ENCODE measurements at regions not wholly inside any gene's neighbourhood (a gene's known extent, or its start where the extent isn't known, plus 50 kb on each side); places are given as distances from the start of the nearest gene placed in this dataset.

GRCh38 chr1:29831500-29832117 is 595.3 kb downstream of the PTPRU start:
- Mint-ChIP-seq H3K9me3 (ENCODE audit: low read depth) (no peaks in the 10 kb centered on the region), H3K27me3 (peaks cover 23% of the 10 kb centered on the region), H3K4me3 (ENCODE audit: low read depth) (no peak overlapping the region), H3K36me3 (ENCODE audit: insufficient read depth) (no peaks in the 10 kb centered on the region), H3K27ac (no peak overlapping the region), H3K4me1 (ENCODE audit: low read depth) (no peaks in the 10 kb centered on the region)
- no peak for DNase-seq (ENCODE audit: low spot score, unreplicated experiment)
- TF ChIP-seq, protein P1, sequence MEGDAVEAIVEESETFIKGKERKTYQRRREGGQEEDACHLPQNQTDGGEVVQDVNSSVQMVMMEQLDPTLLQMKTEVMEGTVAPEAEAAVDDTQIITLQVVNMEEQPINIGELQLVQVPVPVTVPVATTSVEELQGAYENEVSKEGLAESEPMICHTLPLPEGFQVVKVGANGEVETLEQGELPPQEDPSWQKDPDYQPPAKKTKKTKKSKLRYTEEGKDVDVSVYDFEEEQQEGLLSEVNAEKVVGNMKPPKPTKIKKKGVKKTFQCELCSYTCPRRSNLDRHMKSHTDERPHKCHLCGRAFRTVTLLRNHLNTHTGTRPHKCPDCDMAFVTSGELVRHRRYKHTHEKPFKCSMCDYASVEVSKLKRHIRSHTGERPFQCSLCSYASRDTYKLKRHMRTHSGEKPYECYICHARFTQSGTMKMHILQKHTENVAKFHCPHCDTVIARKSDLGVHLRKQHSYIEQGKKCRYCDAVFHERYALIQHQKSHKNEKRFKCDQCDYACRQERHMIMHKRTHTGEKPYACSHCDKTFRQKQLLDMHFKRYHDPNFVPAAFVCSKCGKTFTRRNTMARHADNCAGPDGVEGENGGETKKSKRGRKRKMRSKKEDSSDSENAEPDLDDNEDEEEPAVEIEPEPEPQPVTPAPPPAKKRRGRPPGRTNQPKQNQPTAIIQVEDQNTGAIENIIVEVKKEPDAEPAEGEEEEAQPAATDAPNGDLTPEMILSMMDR (IDR thresholded peaks at IDR 0.05; ENCODE audit: unreplicated experiment) = no peak

- no peaks in the 10 kb centered on the region for H3K9me3 Mint-ChIP-seq (ENCODE audit: low read depth)
- no peaks in the 10 kb centered on the region for H3K36me3 Mint-ChIP-seq (ENCODE audit: insufficient read depth)
- H3K27ac Mint-ChIP-seq = no peak overlapping the region
- TF ChIP-seq, protein P1 (IDR thresholded peaks at IDR 0.05; ENCODE audit: unreplicated experiment) = no peak
- H3K4me1 Mint-ChIP-seq (ENCODE audit: low read depth) = no peaks in the 10 kb centered on the region
- no peak for DNase-seq (ENCODE audit: low spot score, unreplicated experiment)
- H3K27me3 Mint-ChIP-seq = peaks cover 23% of the 10 kb centered on the region
- H3K4me3 Mint-ChIP-seq (ENCODE audit: low read depth) = no peak overlapping the region
Observed at GRCh38 chr1:29830916-29831315, 594.6 kb downstream of the PTPRU start.

- no peaks in the 10 kb centered on the region for H3K9me3 Mint-ChIP-seq (ENCODE audit: low read depth)
- no peaks in the 10 kb centered on the region for H3K4me1 Mint-ChIP-seq (ENCODE audit: low read depth)
- no peak overlapping the region for H3K27ac Mint-ChIP-seq
- H3K36me3 Mint-ChIP-seq (ENCODE audit: insufficient read depth) = no peaks in the 10 kb centered on the region
- H3K27me3 Mint-ChIP-seq = peaks cover 23% of the 10 kb centered on the region
- no peak for DNase-seq (ENCODE audit: low spot score, unreplicated experiment)
- TF ChIP-seq, protein P1 (IDR thresholded peaks at IDR 0.05; ENCODE audit: unreplicated experiment) = no peak
- H3K4me3 Mint-ChIP-seq (ENCODE audit: low read depth) = no peak overlapping the region
Observed at GRCh38 chr1:29830383-29830782, 594.1 kb downstream of the PTPRU start.

- TF ChIP-seq, protein P1 (IDR thresholded peaks at IDR 0.05; ENCODE audit: unreplicated experiment) = no peak
- no peaks in the 10 kb centered on the region for H3K9me3 Mint-ChIP-seq (ENCODE audit: low read depth)
- no peak for DNase-seq (ENCODE audit: low spot score, unreplicated experiment)
- no peaks in the 10 kb centered on the region for H3K36me3 Mint-ChIP-seq (ENCODE audit: insufficient read depth)
- no peaks in the 10 kb centered on the region for H3K4me1 Mint-ChIP-seq (ENCODE audit: low read depth)
- no peak overlapping the region for H3K4me3 Mint-ChIP-seq (ENCODE audit: low read depth)
- H3K27me3 Mint-ChIP-seq = peaks cover 23% of the 10 kb centered on the region
- H3K27ac Mint-ChIP-seq = no peak overlapping the region
Observed at GRCh38 chr1:29829448-29830344, 593.4 kb downstream of the PTPRU start.

DNA sequence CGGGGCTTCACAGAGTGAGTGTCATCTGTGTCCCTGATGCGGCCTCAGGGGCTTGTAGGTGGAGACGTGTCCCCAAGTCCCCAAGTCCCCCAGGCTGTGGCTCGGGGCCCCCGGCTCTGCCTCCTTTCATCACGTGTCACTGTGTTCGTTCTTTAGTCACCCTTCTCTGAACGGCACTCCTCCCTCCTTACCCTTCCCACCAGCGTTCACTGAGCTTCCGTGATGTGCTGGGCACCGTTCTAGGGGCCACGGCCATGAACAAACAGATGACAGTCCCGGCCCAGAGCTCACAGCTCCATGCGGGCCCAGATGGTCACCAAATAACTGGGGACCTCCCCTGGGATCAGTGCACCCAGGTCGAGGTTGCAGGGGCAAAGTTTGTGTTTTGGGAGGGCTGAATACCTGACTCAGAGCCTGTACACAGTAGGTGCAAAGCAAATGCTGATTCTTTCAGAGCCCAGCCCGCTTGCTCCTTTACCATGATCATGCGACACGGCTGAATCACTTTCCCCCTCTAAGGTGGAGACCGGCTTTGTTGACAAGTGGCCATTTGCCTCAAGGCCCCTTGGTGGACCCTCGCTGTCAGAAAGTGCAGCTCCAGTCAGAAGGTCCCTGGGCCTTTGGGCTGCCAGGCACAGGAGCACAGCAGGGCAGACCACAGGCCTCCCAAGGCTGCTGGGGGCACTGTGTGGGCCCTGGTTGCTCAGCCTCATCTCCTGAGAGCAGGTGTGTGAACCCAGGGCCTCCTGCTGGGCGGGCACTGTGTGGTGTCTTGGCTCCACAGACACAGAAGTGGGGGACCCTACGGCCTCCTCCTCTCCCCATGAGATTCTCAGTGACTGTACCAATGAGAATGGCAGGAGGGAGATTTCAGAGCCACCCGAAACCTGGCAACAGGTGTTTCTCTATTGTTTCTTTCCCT is 592.5 kb downstream of the PTPRU start:
- Mint-ChIP-seq H3K9me3 (ENCODE audit: low read depth) (no peaks in the 10 kb centered on the region), H3K27me3 (peaks cover 23% of the 10 kb centered on the region), H3K4me1 (ENCODE audit: low read depth) (no peaks in the 10 kb centered on the region), H3K36me3 (ENCODE audit: insufficient read depth) (no peaks in the 10 kb centered on the region), H3K27ac (no peak overlapping the region), H3K4me3 (ENCODE audit: low read depth) (no peak overlapping the region)
- TF ChIP-seq, protein P1 (IDR thresholded peaks at IDR 0.05; ENCODE audit: unreplicated experiment) = no peak
- no peak for DNase-seq (ENCODE audit: low spot score, unreplicated experiment)

All from progenitor cell of endocrine pancreas (in vitro differentiated cells).